H1 (cell line): ENCODE measurements at regions not wholly inside any gene's neighbourhood (a gene's known extent, or its start where the extent isn't known, plus 50 kb on each side); places are given as distances from the start of the nearest gene placed in this dataset.
A peak's percentile ranks its signal among the peaks of the same experiment; 100 is the strongest.

Experiments
- CTCF ChIA-PET: fragments of 300-600 bp; sonication (Branson Sonifier 250); formaldehyde crosslinking; loops from one replicate; lab custom pipeline; 2021; ENCODE audit not compliant: partially characterized antibody; lab: Charles Lee
- POLR2A ChIA-PET: fragments of 300-600 bp; sonication (Branson Sonifier 250); formaldehyde crosslinking; loops from one replicate; lab custom pipeline; 2021; ENCODE audit warnings: inconsistent platforms; ENCODE audit not compliant: partially characterized antibody; lab: Charles Lee
- DNase-seq, 2 experiments: peaks; one replicate each; pipeline versions ENCODE4 v3.0.0 to v3.0.0-alpha.2; 2010 to 2022; ENCODE audit warnings: low spot score in 2 of 2, low read depth in 1 of 2, mixed read lengths in 1 of 2
- FAIRE-seq: peaks from 2 replicates; lab custom pipeline; 2011; peaks lifted over from hg19 to GRCh38; lab: Jason Lieb, UNC
- H2AFZ ChIP-seq: 2 replicates; pipeline ENCODE4 v1.8.1; 2012; ENCODE audit warnings: low read length, inconsistent platforms
- H2AK5ac ChIP-seq: 2 replicates; pipeline ENCODE4 v1.6.1; 2013; ENCODE audit warnings: low read depth, low read length
- H2BK120ac ChIP-seq: replicated peaks from 2 replicates; pipeline ENCODE3; 2013; ENCODE audit warnings: low read depth, low read length, inconsistent platforms
- H2BK12ac ChIP-seq: 2 replicates; pipeline ENCODE4 v1.6.1; 2013; ENCODE audit warnings: low read depth, low read length
- H2BK15ac ChIP-seq: 2 replicates; pipeline ENCODE4 v1.6.1; 2013; ENCODE audit warnings: low read length
- H2BK20ac ChIP-seq: 2 replicates; pipeline ENCODE4 v1.6.1; 2013; ENCODE audit warnings: low read length
- H2BK5ac ChIP-seq: 2 replicates; pipeline ENCODE4 v1.6.1; 2013; ENCODE audit warnings: low read depth, low read length
- H3K14ac ChIP-seq: 2 replicates; pipeline ENCODE4 v1.6.1; 2013; ENCODE audit warnings: inconsistent platforms; ENCODE audit not compliant: insufficient read length
- H3K18ac ChIP-seq: 2 replicates; pipeline ENCODE4 v1.6.1; 2013; ENCODE audit warnings: low read length; ENCODE audit errors: extremely low read depth
- H3K23ac ChIP-seq: 2 replicates; pipeline ENCODE4 v1.6.1; 2013; ENCODE audit warnings: inconsistent platforms; ENCODE audit not compliant: insufficient read length
- H3K23me2 ChIP-seq: 2 replicates; pipeline ENCODE4 v1.6.1; 2013; ENCODE audit warnings: low read depth, low read length
- H3K27ac ChIP-seq: 2 replicates; pipeline ENCODE4 v1.6.1; 2011; ENCODE audit warnings: low read depth, low read length, inconsistent platforms
- H3K27me3 ChIP-seq, 4 experiments: replicated peaks in 1 of 4; 1 replicate in 1 of 4; 2 replicates in 3 of 4; pipeline versions ENCODE4 v1.6.1 to v1.8.1; 2011 to 2013; ENCODE audit warnings: low read length in 3 of 4, mild to moderate bottlenecking in 3 of 4, inconsistent platforms in 2 of 4, mixed read lengths in 2 of 4, moderate library complexity in 1 of 4; ENCODE audit not compliant: control insufficient read depth in 3 of 4, insufficient read depth in 3 of 4; ENCODE audit errors: extremely low read depth in 1 of 4
- H3K36me3 ChIP-seq, 4 experiments: 2 replicates each; pipeline versions ENCODE4 v1.6.1 to v1.8.1; 2011 to 2013; ENCODE audit warnings: mild to moderate bottlenecking in 4 of 4, low read length in 3 of 4, moderate library complexity in 2 of 4, control low read depth in 1 of 4, inconsistent platforms in 1 of 4; ENCODE audit not compliant: insufficient read depth in 4 of 4, control insufficient read depth in 2 of 4
- H3K4ac ChIP-seq: replicated peaks from 2 replicates; pipeline ENCODE3; 2013; ENCODE audit warnings: low read length, low read depth, mixed read lengths, inconsistent platforms; ENCODE audit not compliant: insufficient read length
- H3K4me1 ChIP-seq, 4 experiments: replicated peaks in 1 of 4; 1 replicate in 1 of 4; 2 replicates in 3 of 4; pipeline versions ENCODE4 v1.6.1 to v1.8.1; 2011 to 2013; ENCODE audit warnings: low read length in 3 of 4, inconsistent platforms in 2 of 4, mixed read lengths in 1 of 4; ENCODE audit not compliant: insufficient read depth in 4 of 4, control insufficient read depth in 3 of 4
- H3K4me2 ChIP-seq, 2 experiments: 2 replicates each; pipeline versions ENCODE4 v1.6.1 to v1.8.1; 2011 to 2013; ENCODE audit warnings: low read depth in 2 of 2, low read length in 2 of 2, control low read depth in 1 of 2, inconsistent platforms in 1 of 2, mild to moderate bottlenecking in 1 of 2; ENCODE audit not compliant: insufficient read depth in 1 of 2
- H3K4me3 ChIP-seq, 4 experiments: fragments of 200-600, 300-600 bp in 1 of 4; sonication (generic), shearing (Covaris generic), sonication (Bioruptor Twin) in 1 of 4; 2 replicates each; pipeline versions ENCODE4 v1.5.1 to v1.8.1; 2011 to 2016; ENCODE audit warnings: low read length in 4 of 4, low read depth in 3 of 4, control low read depth in 2 of 4, inconsistent platforms in 2 of 4, mild to moderate bottlenecking in 2 of 4, mixed read lengths in 1 of 4, moderate library complexity in 1 of 4; ENCODE audit not compliant: insufficient read depth in 2 of 4; ENCODE audit errors: extremely low read depth in 1 of 4
- H3K56ac ChIP-seq: replicated peaks from 2 replicates; pipeline ENCODE3; 2013; ENCODE audit warnings: low read depth, mild to moderate bottlenecking, mixed read lengths, low read length, inconsistent platforms; ENCODE audit not compliant: insufficient read length
- H3K79me1 ChIP-seq: 2 replicates; pipeline ENCODE4 v1.6.1; 2013; ENCODE audit warnings: low read depth, low read length, control low read depth
- H3K79me2 ChIP-seq, 2 experiments: 2 replicates each; pipeline versions ENCODE4 v1.6.1 to v1.8.1; 2012 to 2013; ENCODE audit warnings: low read length in 2 of 2, mild to moderate bottlenecking in 2 of 2, inconsistent platforms in 1 of 2; ENCODE audit not compliant: insufficient read depth in 2 of 2, control insufficient read depth in 1 of 2
- H3K9ac ChIP-seq, 4 experiments: replicated peaks in 1 of 4; 1 replicate in 1 of 4; 2 replicates in 3 of 4; pipeline versions ENCODE4 v1.6.1 to v1.8.1; 2011 to 2013; ENCODE audit warnings: low read depth in 3 of 4, low read length in 3 of 4, control low read depth in 2 of 4, mild to moderate bottlenecking in 2 of 4, moderate library complexity in 2 of 4, inconsistent platforms in 1 of 4; ENCODE audit errors: extremely low read depth in 1 of 4
- H3K9me3 ChIP-seq, 2 experiments: 2 replicates each; pipeline versions ENCODE4 v1.6.1 to v1.8.1; 2012 to 2013; ENCODE audit warnings: mild to moderate bottlenecking in 2 of 2, moderate library complexity in 2 of 2, control low read depth in 1 of 2, inconsistent platforms in 1 of 2, low read depth in 1 of 2, low read length in 1 of 2, mixed read lengths in 1 of 2; ENCODE audit not compliant: insufficient read depth in 2 of 2
- H4K20me1 ChIP-seq, 2 experiments: replicated peaks in 1 of 2; 2 replicates each; pipeline versions ENCODE3 to v1.8.1; 2011 to 2013; ENCODE audit warnings: inconsistent platforms in 2 of 2, low read length in 2 of 2, mild to moderate bottlenecking in 1 of 2; ENCODE audit not compliant: insufficient read depth in 2 of 2, control insufficient read depth in 1 of 2
- H4K5ac ChIP-seq: 2 replicates; pipeline ENCODE4 v1.6.1; 2013; ENCODE audit warnings: low read length, low read depth, mixed read lengths, inconsistent platforms; ENCODE audit not compliant: insufficient read length
- H4K8ac ChIP-seq: 2 replicates; pipeline ENCODE4 v1.8.0; 2013; ENCODE audit warnings: mild to moderate bottlenecking, moderate library complexity, low read length, inconsistent platforms; ENCODE audit not compliant: insufficient read depth; ENCODE audit errors: extremely low read depth
- H4K91ac ChIP-seq: replicated peaks from 2 replicates; pipeline ENCODE3; 2013; ENCODE audit warnings: low read length, mixed read lengths, inconsistent platforms; ENCODE audit not compliant: insufficient read length
- ASH2L ChIP-seq: fragments of 200-600, 300-600 bp; sonication (generic); IDR thresholded peaks from one replicate; pipeline ENCODE4 v1.7.1; 2017; ENCODE audit warnings: low read length
- ATF3 ChIP-seq: IDR thresholded peaks from 2 replicates; pipeline ENCODE4 v1.6.1; 2011; ENCODE audit warnings: low read depth, mild to moderate bottlenecking, low read length; ENCODE audit not compliant: insufficient read depth
- CHD1 ChIP-seq: IDR thresholded peaks from 2 replicates; pipeline ENCODE4 v1.6.1; 2012; ENCODE audit warnings: low read depth, low read length, improper control_type of control experiment
- GABPA ChIP-seq: IDR thresholded peaks from 2 replicates; pipeline ENCODE4 v1.6.1; 2011; ENCODE audit warnings: mild to moderate bottlenecking, low read length, moderate library complexity, borderline replicate concordance; ENCODE audit not compliant: insufficient read depth
- GTF2F1 ChIP-seq: IDR thresholded peaks from 2 replicates; pipeline ENCODE4 v1.6.1; 2012; ENCODE audit warnings: low read depth, low read length, improper control_type of control experiment, borderline replicate concordance
- JUN ChIP-seq: IDR thresholded peaks from 2 replicates; pipeline ENCODE4 v1.6.1; 2011; ENCODE audit warnings: low read depth, mild to moderate bottlenecking, improper control_type of control experiment, low read length
- PHF8 ChIP-seq: fragments of 200-600 bp; sonication (generic); conservative IDR thresholded peaks from 2 replicates; pipeline ENCODE4 v1.7.1; 2012; ENCODE audit warnings: low read depth, mild to moderate bottlenecking, inconsistent platforms, low read length, moderate library complexity
- POLR2AphosphoS5 ChIP-seq: IDR thresholded peaks from 2 replicates; pipeline ENCODE4 v1.6.1; 2011; ENCODE audit warnings: low read depth, low read length
- RFX5 ChIP-seq: IDR thresholded peaks from 2 replicates; pipeline ENCODE4 v1.6.1; 2011; ENCODE audit warnings: low read depth, low read length, improper control_type of control experiment, borderline replicate concordance
- RXRA ChIP-seq: IDR thresholded peaks from 2 replicates; pipeline ENCODE4 v1.6.1; 2011; ENCODE audit warnings: low read depth, mild to moderate bottlenecking, low read length, moderate library complexity; ENCODE audit not compliant: insufficient read depth
- SP4 ChIP-seq: IDR thresholded peaks from 2 replicates; pipeline ENCODE4 v1.6.1; 2012; ENCODE audit warnings: low read length, inconsistent platforms
- SUZ12 ChIP-seq: fragments of 200-600 bp; sonication (generic); IDR thresholded peaks from 2 replicates; pipeline ENCODE4 v1.6.1; 2012; ENCODE audit warnings: mild to moderate bottlenecking, inconsistent platforms, low read length, moderate library complexity, mixed read lengths
- TAF1 ChIP-seq: IDR thresholded peaks from 2 replicates; pipeline ENCODE4 v1.6.1; 2011; ENCODE audit warnings: mild to moderate bottlenecking, low read depth, low read length
- TEAD4 ChIP-seq: IDR thresholded peaks from 2 replicates; pipeline ENCODE4 v1.6.1; 2012; ENCODE audit warnings: low read depth, low read length, inconsistent platforms, mixed read lengths
- WGBS, 2 experiments: shearing (Covaris generic) in 1 of 2; methylation state at CpG; one replicate each; pipeline versions ENCODE4 v1.1.6 to v1.1.7; 2013 to 2015; ENCODE audit warnings: low lambda C conversion rate in 2 of 2, mixed read lengths in 2 of 2, inconsistent platforms in 1 of 2, low coverage in 1 of 2, missing lambda C conversion rate in 1 of 2; ENCODE audit not compliant: insufficient replicate concordance in 2 of 2, insufficient coverage in 1 of 2, insufficient read length in 1 of 2; ENCODE audit errors: extremely low coverage in 1 of 2, missing lambda C conversion rate in 1 of 2; 5-methylcytosine and 5-hydroxymethylcytosine counted together

DNA sequence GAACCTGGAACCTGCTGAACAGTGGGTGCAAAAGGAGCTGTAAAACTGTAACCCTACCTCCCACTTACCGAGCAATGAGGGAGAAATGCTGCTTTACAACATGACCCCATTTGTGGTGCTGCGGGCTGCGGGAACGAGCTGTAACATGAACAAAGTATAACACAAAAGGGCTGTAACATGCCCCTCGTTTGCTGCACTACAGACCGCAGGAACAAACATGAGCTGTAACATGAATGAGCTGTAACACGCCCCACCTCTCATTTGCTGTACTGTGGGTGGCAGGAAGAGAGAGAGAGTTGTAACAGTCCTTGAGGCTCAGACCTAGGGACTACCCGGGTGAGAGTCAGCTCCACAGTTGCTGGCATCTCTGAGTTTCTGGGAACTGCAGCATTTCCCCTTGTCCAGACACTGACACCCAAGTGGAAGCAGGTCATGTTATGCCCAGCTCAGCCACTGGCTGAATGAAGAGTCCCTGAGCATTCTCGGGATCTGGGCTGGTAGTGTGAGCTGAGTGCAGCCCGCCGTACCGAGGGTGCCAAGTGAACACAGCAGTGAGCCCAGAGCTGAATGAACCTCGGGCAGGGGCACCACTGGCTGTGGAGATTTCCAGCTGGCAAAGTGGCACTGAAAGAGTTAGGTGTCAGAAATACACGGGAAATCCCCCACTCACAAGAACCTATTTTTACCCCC, 1385.3 kb upstream of the SPRY2 start:
- H3K9me3 ChIP-seq, result no peaks in the 10 kb centered on the region
- DNase-seq (no peak), FAIRE-seq (no peak)
- H4K20me1 ChIP-seq, result no peaks in the 10 kb centered on the region
- ChIA-PET POLR2A (no interaction called here), CTCF (no interaction called here)
- H3K18ac ChIP-seq, result no peak overlapping the region
- H3K36me3 ChIP-seq, result no peaks in the 10 kb centered on the region
- no peak overlapping the region for H3K14ac ChIP-seq
- peak overlapping the region; percentile 76 for H2AFZ ChIP-seq
- H2BK120ac ChIP-seq, result no peak overlapping the region
- no peaks in the 10 kb centered on the region for H3K79me2 ChIP-seq
- H4K5ac ChIP-seq, result no peak overlapping the region
- no peak overlapping the region for H3K27ac ChIP-seq
- H2BK5ac ChIP-seq, result no peak overlapping the region
- H3K9ac ChIP-seq, result no peak overlapping the region
- no peaks in the 10 kb centered on the region for H3K4me1 ChIP-seq
- H2AK5ac ChIP-seq, result no peak overlapping the region
- no peak overlapping the region for H4K8ac ChIP-seq
- no peak overlapping the region for H3K56ac ChIP-seq
- no peak overlapping the region for H4K91ac ChIP-seq
- H3K27me3 ChIP-seq, result no peaks in the 10 kb centered on the region
- H3K23ac ChIP-seq, result no peak overlapping the region
- WGBS, 2 experiments, result 90% methylated on average over 14 of the region's 14 CpGs; no CpG with 5 or more reads in 1 of the 2 experiments
- no peaks in the 10 kb centered on the region for H3K79me1 ChIP-seq
- H2BK20ac ChIP-seq, result no peak overlapping the region
- no peaks in the 10 kb centered on the region for H3K23me2 ChIP-seq
- H3K4me2 ChIP-seq, result no peak overlapping the region
- H2BK15ac ChIP-seq, result no peak overlapping the region
- no peak overlapping the region for H3K4me3 ChIP-seq
- H2BK12ac ChIP-seq, result no peak overlapping the region
- H3K4ac ChIP-seq, result no peak overlapping the region
- TF ChIP-seq RXRA (no peak), ASH2L (no peak), GABPA (no peak), SP4 (no peak), JUN (no peak), TEAD4 (no peak), SUZ12 (no peak), CHD1 (no peak), TAF1 (no peak), RFX5 (no peak), ATF3 (no peak), PHF8 (no peak), GTF2F1 (no peak), POLR2AphosphoS5 (no peak)
